Mammary epithelial cell (primary cell): ENCODE measurements at regions not wholly inside any gene's neighbourhood (a gene's known extent, or its start where the extent isn't known, plus 50 kb on each side); places are given as distances from the start of the nearest gene placed in this dataset.

Source experiments
- CTCF ChIP-seq, 2 donors: IDR thresholded peaks in 1 of 2; conservative IDR thresholded peaks in 1 of 2; 2 replicates each; pipeline ENCODE4 v1.5.1; 2011 to 2012; ENCODE audit warnings: inconsistent platforms in 2 of 2, low read length in 2 of 2, mild to moderate bottlenecking in 2 of 2, control low read depth in 1 of 2, low read depth in 1 of 2; ENCODE audit not compliant: insufficient read depth in 1 of 2; ENCODE audit errors: extremely low read depth in 1 of 2
- EZH2 ChIP-seq: IDR thresholded peaks from 2 replicates; pipeline ENCODE4 v1.6.1; 2012; ENCODE audit warnings: low read length, inconsistent platforms, borderline replicate concordance

- TF ChIP-seq CTCF (conservative IDR thresholded peaks at IDR 0.05 in 1 of 2, IDR thresholded peaks at IDR 0.05 in 1 of 2; ENCODE audit: extremely low read depth in 1 of 2, insufficient read depth in 1 of 2, low read depth in 1 of 2, low read length in 2 of 2): no peak
- no peak for TF ChIP-seq EZH2
Observed at GRCh38 chr17:72462814-72463213, 342.0 kb downstream of the SOX9 start.
